HUES64 (cell line): ENCODE measurements at regions not wholly inside any gene's neighbourhood (a gene's known extent, or its start where the extent isn't known, plus 50 kb on each side); places are given as distances from the start of the nearest gene placed in this dataset.

ENCODE experiments used
- H3K27ac ChIP-seq: 2 replicates; pipeline ENCODE4 v1.7.0; 2013; ENCODE audit warnings: low read depth, low read length, inconsistent platforms
- H3K27me3 ChIP-seq: 2 replicates; pipeline ENCODE4 v1.6.1; 2013; ENCODE audit warnings: mild to moderate bottlenecking, low read length; ENCODE audit not compliant: insufficient read depth
- H3K36me3 ChIP-seq: 2 replicates; pipeline ENCODE4 v1.6.1; 2013; ENCODE audit warnings: mild to moderate bottlenecking, low read length; ENCODE audit not compliant: insufficient read depth
- H3K4me1 ChIP-seq: 2 replicates; pipeline ENCODE4 v1.6.1; 2013; ENCODE audit warnings: mild to moderate bottlenecking, low read length, moderate library complexity; ENCODE audit not compliant: insufficient read depth
- H3K4me3 ChIP-seq: 2 replicates; pipeline ENCODE4 v1.5.1; 2013; ENCODE audit warnings: mild to moderate bottlenecking, low read length, moderate library complexity
- H3K9ac ChIP-seq: 2 replicates; pipeline ENCODE4 v1.6.1; 2013; ENCODE audit warnings: mild to moderate bottlenecking, low read depth, low read length
- H3K9me3 ChIP-seq: 2 replicates; pipeline ENCODE4 v1.6.1; 2013; ENCODE audit warnings: low read depth, low read length; ENCODE audit not compliant: insufficient read depth
- WGBS: fragments of 150-250, 120-280 bp; methylation state at CpG from one replicate; pipeline ENCODE4 v1.1.7; 2013; ENCODE audit warnings: missing lambda C conversion rate; 5-methylcytosine and 5-hydroxymethylcytosine counted together

GRCh38 chr18:55838319-55838718, 250.3 kb upstream of the TCF4 start:
- H3K27me3 ChIP-seq: no peaks in the 10 kb centered on the region
- H3K9me3 ChIP-seq: peaks cover 5% of the 10 kb centered on the region; the same call in 1 of the 2 replicates
- no peaks in the 10 kb centered on the region for H3K36me3 ChIP-seq
- H3K9ac ChIP-seq: no peak overlapping the region
- WGBS: 92% methylated on average over 6 of the region's 6 CpGs
- peaks cover 4% of the 10 kb centered on the region; the same call in 1 of the 2 replicates for H3K4me1 ChIP-seq
- H3K27ac ChIP-seq: no peak overlapping the region
- H3K4me3 ChIP-seq: no peak overlapping the region

- peaks cover 1% of the 10 kb centered on the region for H3K4me1 ChIP-seq
- no peaks in the 10 kb centered on the region for H3K27me3 ChIP-seq
- no peak overlapping the region for H3K9ac ChIP-seq
- no peak overlapping the region for H3K4me3 ChIP-seq
- no peak overlapping the region for H3K27ac ChIP-seq
- H3K36me3 ChIP-seq: no peaks in the 10 kb centered on the region
- no peaks in the 10 kb centered on the region for H3K9me3 ChIP-seq
- WGBS: 92% methylated on average over 4 of the region's 4 CpGs
Observed at GRCh38 chr18:55833543-55833942, 245.6 kb upstream of the TCF4 start.

GRCh38 chr18:55830544-55830943, 242.6 kb upstream of the TCF4 start:
- 94% methylated on average over 10 of the region's 10 CpGs for WGBS
- H3K4me3 ChIP-seq: no peak overlapping the region

GRCh38 chr18:55821219-55821618, 233.2 kb upstream of the TCF4 start:
- H3K9ac ChIP-seq: no peak overlapping the region
- WGBS: 84% methylated on average over 2 of the region's 2 CpGs

More at GRCh38 chr18:55830544-55830943, 242.6 kb upstream of the TCF4 start:
- no peaks in the 10 kb centered on the region for H3K36me3 ChIP-seq
- H3K9ac ChIP-seq: no peak overlapping the region
- no peaks in the 10 kb centered on the region for H3K27me3 ChIP-seq
- H3K4me1 ChIP-seq: no peaks in the 10 kb centered on the region; the same call in 1 of the 2 replicates
- H3K9me3 ChIP-seq: no peaks in the 10 kb centered on the region
- H3K27ac ChIP-seq: no peak overlapping the region

GRCh38 chr18:55819448-55819847, 231.5 kb upstream of the TCF4 start:
- H3K36me3 ChIP-seq: no peaks in the 10 kb centered on the region
- no peaks in the 10 kb centered on the region for H3K9me3 ChIP-seq
- H3K27ac ChIP-seq: no peak overlapping the region
- no peak overlapping the region for H3K4me3 ChIP-seq
- no peak overlapping the region for H3K9ac ChIP-seq
- WGBS: 95% methylated on average over 3 of the region's 3 CpGs
- no peaks in the 10 kb centered on the region for H3K27me3 ChIP-seq
- no peaks in the 10 kb centered on the region for H3K4me1 ChIP-seq

More at GRCh38 chr18:55821219-55821618, 233.2 kb upstream of the TCF4 start:
- Histone ChIP-seq H3K4me1 (no peaks in the 10 kb centered on the region), H3K27me3 (no peaks in the 10 kb centered on the region), H3K9me3 (no peaks in the 10 kb centered on the region), H3K36me3 (no peaks in the 10 kb centered on the region), H3K27ac (no peak overlapping the region), H3K4me3 (no peak overlapping the region)

- H3K4me3 ChIP-seq: no peak overlapping the region
- no peaks in the 10 kb centered on the region for H3K36me3 ChIP-seq
- H3K9me3 ChIP-seq: no peaks in the 10 kb centered on the region
- H3K4me1 ChIP-seq: no peaks in the 10 kb centered on the region
- H3K27ac ChIP-seq: no peak overlapping the region
- H3K9ac ChIP-seq: no peak overlapping the region
- WGBS: 100% methylated on average over 1 of the region's 1 CpG
- no peaks in the 10 kb centered on the region for H3K27me3 ChIP-seq
Observed at GRCh38 chr18:55818284-55818683, 230.3 kb upstream of the TCF4 start.

- WGBS: 91% methylated on average over 2 of the region's 3 CpGs
- no peaks in the 10 kb centered on the region for H3K4me1 ChIP-seq
Observed at GRCh38 chr18:55811925-55812324, 223.9 kb upstream of the TCF4 start.

GRCh38 chr18:55805666-55806065, 217.7 kb upstream of the TCF4 start:
- no peak overlapping the region for H3K4me3 ChIP-seq
- H3K9ac ChIP-seq: no peak overlapping the region
- H3K4me1 ChIP-seq: no peaks in the 10 kb centered on the region
- 90% methylated on average over 3 of the region's 3 CpGs for WGBS
- no peaks in the 10 kb centered on the region for H3K27me3 ChIP-seq
- no peak overlapping the region for H3K27ac ChIP-seq
- no peaks in the 10 kb centered on the region for H3K9me3 ChIP-seq
- H3K36me3 ChIP-seq: no peaks in the 10 kb centered on the region

More at GRCh38 chr18:55811925-55812324, 223.9 kb upstream of the TCF4 start:
- Histone ChIP-seq H3K27ac (no peak overlapping the region), H3K27me3 (no peaks in the 10 kb centered on the region), H3K9me3 (no peaks in the 10 kb centered on the region), H3K9ac (no peak overlapping the region), H3K36me3 (no peaks in the 10 kb centered on the region), H3K4me3 (no peak overlapping the region)

GRCh38 chr18:55795101-55795669, 207.2 kb upstream of the TCF4 start:
- no peak overlapping the region for H3K4me3 ChIP-seq
- WGBS: 81% methylated on average over 2 of the region's 2 CpGs
- no peak overlapping the region for H3K9ac ChIP-seq

GRCh38 chr18:55794288-55795052, 206.5 kb upstream of the TCF4 start:
- Histone ChIP-seq H3K27me3 (no peaks in the 10 kb centered on the region), H3K4me1 (0 out of 2 replicates have a peak, but pooled peaks cover 5% of the 10 kb centered on the region), H3K36me3 (peaks cover 4% of the 10 kb centered on the region; the same call in 1 of the 2 replicates), H3K27ac (no peak overlapping the region), H3K9ac (no peak overlapping the region), H3K9me3 (peaks cover 4% of the 10 kb centered on the region), H3K4me3 (no peak overlapping the region)
- WGBS: 73% methylated on average over 8 of the region's 8 CpGs

More at GRCh38 chr18:55795101-55795669, 207.2 kb upstream of the TCF4 start:
- Histone ChIP-seq H3K4me1 (0 out of 2 replicates have a peak, but pooled peaks cover 5% of the 10 kb centered on the region), H3K27ac (no peak overlapping the region), H3K9me3 (no peaks in the 10 kb centered on the region), H3K36me3 (no peaks in the 10 kb centered on the region), H3K27me3 (no peaks in the 10 kb centered on the region)

- Histone ChIP-seq H3K36me3 (peaks cover 17% of the 10 kb centered on the region; the same call in 1 of the 2 replicates), H3K9ac (no peak overlapping the region), H3K27me3 (no peaks in the 10 kb centered on the region), H3K4me3 (no peak overlapping the region), H3K27ac (no peak overlapping the region), H3K4me1 (0 out of 2 replicates have a peak, but pooled peaks cover 5% of the 10 kb centered on the region), H3K9me3 (peaks cover 12% of the 10 kb centered on the region)
Observed at GRCh38 chr18:55790296-55790695, 202.3 kb upstream of the TCF4 start.
